Mesendoderm (in vitro differentiated cells): ENCODE measurements at regions not wholly inside any gene's neighbourhood (a gene's known extent, or its start where the extent isn't known, plus 50 kb on each side); places are given as distances from the start of the nearest gene placed in this dataset.
A peak's percentile ranks its signal among the peaks of the same experiment; 100 is the strongest.

Source experiments
- DNase-seq: peaks from one replicate; pipeline ENCODE4 v3.0.0; 2013
- H2AK5ac ChIP-seq: 2 replicates; pipeline ENCODE4 v1.6.1; 2013; ENCODE audit warnings: low read length, inconsistent platforms
- H2BK120ac ChIP-seq: 2 replicates; pipeline ENCODE4 v1.6.1; 2013; ENCODE audit warnings: low read depth, mild to moderate bottlenecking, low read length, moderate library complexity, mixed read lengths
- H2BK15ac ChIP-seq: replicated peaks from 2 replicates; pipeline ENCODE4 v1.6.1; 2013; ENCODE audit warnings: low read depth, mild to moderate bottlenecking, moderate library complexity
- H2BK5ac ChIP-seq: 2 replicates; pipeline ENCODE4 v1.6.1; 2013; ENCODE audit warnings: low read length, inconsistent platforms
- H3K18ac ChIP-seq: 2 replicates; pipeline ENCODE4 v1.6.1; 2013; ENCODE audit warnings: mild to moderate bottlenecking, low read length, mixed read lengths
- H3K23ac ChIP-seq: one replicate; pipeline ENCODE4 v1.6.1; 2013; ENCODE audit warnings: low read length
- H3K27ac ChIP-seq: 2 replicates; pipeline ENCODE4 v1.5.1; 2013; ENCODE audit warnings: low read depth, mild to moderate bottlenecking, inconsistent platforms, low read length, moderate library complexity
- H3K27me3 ChIP-seq: 2 replicates; pipeline ENCODE4 v1.6.1; 2013; ENCODE audit warnings: low read length, control low read depth, mild to moderate bottlenecking, inconsistent platforms; ENCODE audit not compliant: insufficient read depth, poor library complexity
- H3K36me3 ChIP-seq: 2 replicates; pipeline ENCODE4 v1.6.1; 2013; ENCODE audit warnings: low read length, inconsistent platforms; ENCODE audit not compliant: control insufficient read depth, insufficient read depth
- H3K4ac ChIP-seq: one replicate; pipeline ENCODE4 v1.6.1; 2013; ENCODE audit warnings: low read depth, mild to moderate bottlenecking, low read length, moderate library complexity
- H3K4me1 ChIP-seq: 2 replicates; pipeline ENCODE4 v1.6.1; 2013; ENCODE audit warnings: low read depth, low read length, inconsistent platforms; ENCODE audit not compliant: control insufficient read depth
- H3K4me2 ChIP-seq: 2 replicates; pipeline ENCODE4 v1.6.1; 2013; ENCODE audit warnings: low read length
- H3K4me3 ChIP-seq: 2 replicates; pipeline ENCODE4 v1.5.1; 2013; ENCODE audit warnings: mild to moderate bottlenecking, low read length
- H3K56ac ChIP-seq: one replicate; pipeline ENCODE4 v1.6.1; 2013; ENCODE audit warnings: low read length
- H3K79me1 ChIP-seq: 2 replicates; pipeline ENCODE4 v1.6.1; 2013; ENCODE audit warnings: low read length, inconsistent platforms
- H3K79me2 ChIP-seq: 2 replicates; pipeline ENCODE4 v1.6.1; 2013; ENCODE audit warnings: mild to moderate bottlenecking, low read length; ENCODE audit not compliant: control insufficient read depth, insufficient read depth
- H3K9ac ChIP-seq: 2 replicates; pipeline ENCODE4 v1.6.1; 2013; ENCODE audit warnings: low read length, inconsistent platforms
- H4K5ac ChIP-seq: one replicate; pipeline ENCODE4 v1.6.1; 2013; ENCODE audit warnings: low read length
- H4K8ac ChIP-seq: one replicate; pipeline ENCODE4 v1.6.1; 2013; ENCODE audit warnings: low read depth, mild to moderate bottlenecking, control low read depth, low read length, moderate library complexity
- WGBS: extraction: QIAGEN DNeasy Blood & Tissue Kit; methylation state at CpG from one replicate; pipeline ENCODE4 v1.1.7; 2013; ENCODE audit warnings: low lambda C conversion rate, missing lambda C conversion rate; ENCODE audit not compliant: insufficient coverage; ENCODE audit errors: extremely low coverage; 5-methylcytosine and 5-hydroxymethylcytosine counted together

DNA sequence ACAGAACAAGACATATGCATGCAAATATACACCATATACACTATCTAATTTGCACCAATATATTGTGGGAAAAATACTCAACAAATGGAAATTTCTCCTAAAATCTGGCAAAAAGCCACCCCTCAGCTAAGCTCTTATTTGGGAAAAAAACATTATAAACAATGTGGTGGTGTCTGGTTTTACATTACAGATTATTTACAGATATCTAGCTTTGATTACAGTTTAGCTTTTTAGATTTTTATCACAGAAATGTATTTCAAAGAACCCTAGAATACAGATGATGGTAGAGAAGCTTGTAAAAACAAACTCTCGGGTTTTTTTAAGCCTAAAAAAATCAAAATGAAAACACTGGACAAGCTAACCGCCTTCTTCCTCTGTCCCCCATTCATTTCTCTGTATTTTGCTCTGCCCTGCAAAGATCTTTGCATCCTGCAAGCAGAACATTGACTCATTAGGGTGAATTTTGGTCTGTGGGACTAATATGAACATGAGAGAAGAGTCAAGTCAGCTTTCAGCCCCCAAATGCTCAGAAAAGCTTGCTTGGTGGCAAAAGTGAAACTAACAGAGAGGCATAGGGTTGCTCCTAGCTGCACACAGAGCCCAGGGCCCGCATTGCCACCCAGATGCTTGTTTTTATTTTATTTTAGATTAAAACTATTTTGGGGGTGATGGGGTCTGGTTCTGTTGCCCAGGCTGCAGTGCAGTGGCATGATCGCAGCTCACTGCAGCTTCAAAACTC, 88.8 kb upstream of the LYZL1 start:
- Histone ChIP-seq H3K4ac (no peak overlapping the region), H2AK5ac (no peak overlapping the region), H3K23ac (no peak overlapping the region), H3K4me1 (peaks cover 10% of the 10 kb centered on the region), H3K9ac (no peak overlapping the region), H3K56ac (peak overlapping the region; percentile 62), H3K18ac (no peak overlapping the region), H2BK5ac (no peak overlapping the region), H3K4me2 (no peak overlapping the region), H3K27me3 (no peaks in the 10 kb centered on the region), H3K4me3 (no peak overlapping the region), H4K5ac (peak overlapping the region; percentile 56), H3K79me1 (no peaks in the 10 kb centered on the region), H4K8ac (no peak overlapping the region), H2BK120ac (no peak overlapping the region), H3K36me3 (no peaks in the 10 kb centered on the region), H2BK15ac (no peak overlapping the region), H3K27ac (no peak overlapping the region), H3K79me2 (no peaks in the 10 kb centered on the region)
- no CpG with 5 or more reads among the region's 4 CpGs for WGBS
- no peak for DNase-seq

DNA sequence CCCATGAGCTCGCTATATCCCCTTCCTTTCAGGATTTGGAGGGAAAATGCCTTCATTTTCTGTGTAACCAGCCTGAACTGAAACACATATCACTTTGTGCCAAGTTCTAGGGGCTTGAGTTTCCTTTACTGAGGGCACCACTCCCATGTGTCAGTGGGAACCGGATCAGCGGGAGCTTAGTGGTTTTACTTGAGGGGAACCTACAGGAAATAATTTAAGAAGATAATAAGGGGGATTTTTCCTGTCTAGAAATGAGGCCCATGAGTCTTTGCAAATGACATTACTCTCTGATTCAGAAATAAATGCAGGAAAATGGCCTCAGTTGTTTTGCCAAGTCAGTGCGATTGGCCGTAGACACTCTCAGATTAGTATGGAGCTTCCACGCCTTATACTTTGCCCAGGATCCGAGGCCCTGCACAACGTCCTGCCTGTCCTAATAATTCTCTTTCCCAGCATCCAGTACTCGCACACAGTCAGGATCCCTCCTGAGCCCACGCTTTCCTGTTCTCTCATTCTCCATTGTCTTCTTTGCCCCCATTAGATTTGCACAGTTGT, 86.4 kb upstream of the LYZL1 start:
- Histone ChIP-seq H2BK15ac (no peak overlapping the region), H3K18ac (no peak overlapping the region), H3K9ac (no peak overlapping the region), H3K4me3 (no peak overlapping the region), H3K23ac (no peak overlapping the region), H3K27ac (no peak overlapping the region), H2BK120ac (no peak overlapping the region), H2AK5ac (no peak overlapping the region), H3K56ac (no peak overlapping the region), H3K79me1 (no peaks in the 10 kb centered on the region), H3K4me2 (no peak overlapping the region), H3K4me1 (peaks cover 10% of the 10 kb centered on the region), H3K36me3 (no peaks in the 10 kb centered on the region), H3K79me2 (no peaks in the 10 kb centered on the region), H2BK5ac (no peak overlapping the region), H4K8ac (no peak overlapping the region), H3K27me3 (no peaks in the 10 kb centered on the region), H3K4ac (no peak overlapping the region), H4K5ac (no peak overlapping the region)
- no peak for DNase-seq
- no CpG with 5 or more reads among the region's 10 CpGs for WGBS

DNA sequence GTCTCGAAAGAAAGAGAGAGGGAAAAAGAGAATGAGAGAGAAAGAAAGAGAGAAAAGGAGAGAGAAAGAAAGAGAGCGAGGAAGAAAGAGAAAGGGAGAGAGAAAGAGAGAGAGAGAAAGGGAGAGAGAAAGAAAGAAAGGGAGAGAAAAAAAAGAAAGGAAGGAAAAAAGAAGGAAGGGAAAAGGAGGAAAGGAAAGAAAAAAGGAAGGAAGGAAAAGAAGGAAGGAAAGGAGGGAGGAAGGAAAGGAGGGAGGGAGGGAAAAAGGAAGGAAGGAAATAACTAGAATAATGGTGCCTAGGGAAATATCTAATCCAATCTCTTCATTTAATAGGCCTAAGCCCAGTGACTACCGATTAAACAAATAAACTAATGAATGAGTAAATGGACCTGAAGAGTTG, 85.4 kb upstream of the LYZL1 start:
- Histone ChIP-seq H3K27me3 (no peaks in the 10 kb centered on the region), H2BK5ac (no peak overlapping the region), H3K4me2 (no peak overlapping the region), H3K4me1 (peaks cover 10% of the 10 kb centered on the region), H2BK15ac (no peak overlapping the region), H3K4me3 (no peak overlapping the region), H2AK5ac (no peak overlapping the region), H3K23ac (no peak overlapping the region), H3K79me1 (no peaks in the 10 kb centered on the region), H4K5ac (no peak overlapping the region), H3K4ac (peak overlapping the region; percentile 63), H3K27ac (no peak overlapping the region), H3K18ac (peak overlapping the region; percentile 56), H4K8ac (no peak overlapping the region), H3K56ac (peak overlapping the region; percentile 46), H2BK120ac (no peak overlapping the region), H3K9ac (no peak overlapping the region), H3K79me2 (no peaks in the 10 kb centered on the region), H3K36me3 (no peaks in the 10 kb centered on the region)
- no peak for DNase-seq
- no CpG with 5 or more reads among the region's 3 CpGs for WGBS

DNA sequence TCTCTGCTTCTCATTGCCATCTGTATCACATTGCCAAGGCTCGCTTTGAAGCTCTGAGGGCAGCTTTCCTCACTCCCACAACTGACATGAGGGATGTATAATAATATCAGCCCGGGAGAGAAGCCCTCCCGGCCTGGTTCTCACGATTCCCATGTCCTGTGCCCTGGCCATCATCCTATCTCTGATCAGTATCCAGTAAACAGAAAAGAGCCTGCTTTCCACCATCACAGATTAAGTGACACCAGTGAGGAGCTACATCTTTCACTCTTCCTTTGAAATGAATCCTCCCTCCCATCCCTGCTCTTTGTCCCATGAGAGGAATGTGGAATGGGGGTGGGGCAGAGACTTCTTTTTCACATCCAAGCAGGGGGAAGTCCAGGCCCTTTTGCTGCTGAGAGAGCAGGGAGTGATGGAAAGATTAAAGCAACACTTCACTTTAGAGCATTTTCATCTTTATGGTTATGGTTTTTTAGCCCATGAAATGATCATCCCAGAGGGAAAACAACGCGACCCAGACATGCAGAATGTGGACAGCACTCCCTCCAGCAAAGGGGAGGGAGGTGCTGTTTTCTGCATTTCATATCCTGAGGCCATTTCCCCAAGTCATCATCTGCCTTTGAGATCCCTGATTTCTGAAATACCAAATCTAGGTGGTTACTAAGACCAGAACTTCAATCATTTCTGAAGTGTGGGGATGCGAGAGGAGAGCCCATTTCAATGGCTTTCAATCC, 84.6 kb upstream of the LYZL1 start:
- Histone ChIP-seq H3K27ac (peak overlapping the region; percentile 11), H3K4me2 (no peak overlapping the region), H2BK120ac (peak overlapping the region; percentile 8)

DNA sequence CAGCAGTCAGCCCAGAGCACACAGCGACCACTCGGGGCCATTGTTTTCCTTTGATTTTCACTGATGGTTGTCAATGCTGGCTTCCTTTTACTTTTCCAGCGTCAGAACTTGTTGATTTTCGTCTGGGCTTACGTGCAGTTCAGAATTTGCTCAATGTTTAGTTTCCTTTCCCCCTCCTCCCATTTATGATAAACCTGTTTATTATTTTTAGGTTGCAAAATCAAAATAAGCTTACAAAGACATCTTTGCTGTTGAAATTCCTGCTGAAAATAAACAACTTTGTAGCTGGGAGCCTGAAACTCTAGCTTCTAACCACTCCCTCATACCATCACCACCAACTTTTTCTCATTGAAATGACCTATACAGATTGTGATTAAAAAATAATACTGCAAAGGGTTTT, 83.1 kb upstream of the LYZL1 start:
- no peak overlapping the region for H3K4me3 ChIP-seq
- no peaks in the 10 kb centered on the region for H3K27me3 ChIP-seq
- no peak overlapping the region for H3K18ac ChIP-seq
- no peaks in the 10 kb centered on the region for H3K79me2 ChIP-seq
- no peaks in the 10 kb centered on the region for H3K79me1 ChIP-seq
- H3K36me3 ChIP-seq, result no peaks in the 10 kb centered on the region
- no peak overlapping the region for H3K4me2 ChIP-seq
- no peak overlapping the region for H3K23ac ChIP-seq
- H3K56ac ChIP-seq, result no peak overlapping the region
- no peak overlapping the region for H3K9ac ChIP-seq
- H3K4me1 ChIP-seq, result peaks cover 10% of the 10 kb centered on the region
- H2BK15ac ChIP-seq, result no peak overlapping the region
- H3K27ac ChIP-seq, result no peak overlapping the region
- no peak overlapping the region for H4K5ac ChIP-seq
- no peak overlapping the region for H4K8ac ChIP-seq
- DNase-seq, result no peak
- H2BK120ac ChIP-seq, result no peak overlapping the region
- no peak overlapping the region for H2AK5ac ChIP-seq
- no peak overlapping the region for H3K4ac ChIP-seq
- no peak overlapping the region for H2BK5ac ChIP-seq
- WGBS, result no CpG with 5 or more reads among the region's 5 CpGs

More for the DNA sequence above, 84.6 kb upstream of the LYZL1 start:
- WGBS, result no CpG with 5 or more reads among the region's 7 CpGs
- peak overlapping the region; percentile 56 for H3K18ac ChIP-seq
- no peaks in the 10 kb centered on the region for H3K27me3 ChIP-seq
- peak overlapping the region; percentile 39 for H2BK5ac ChIP-seq
- no peak overlapping the region for H3K9ac ChIP-seq
- no peak overlapping the region for H4K8ac ChIP-seq
- peak overlapping the region; percentile 63 for H3K4ac ChIP-seq
- no peak overlapping the region for H4K5ac ChIP-seq
- peak; percentile 88 for DNase-seq
- no peaks in the 10 kb centered on the region for H3K79me2 ChIP-seq
- H3K36me3 ChIP-seq, result no peaks in the 10 kb centered on the region
- no peaks in the 10 kb centered on the region for H3K79me1 ChIP-seq
- peaks cover 10% of the 10 kb centered on the region for H3K4me1 ChIP-seq
- no peak overlapping the region for H3K23ac ChIP-seq
- H3K56ac ChIP-seq, result peak overlapping the region; percentile 54
- H3K4me3 ChIP-seq, result no peak overlapping the region
- no peak overlapping the region for H2BK15ac ChIP-seq
- H2AK5ac ChIP-seq, result no peak overlapping the region
